Mesothelial cell of epicardium (in vitro differentiated cells): ENCODE measurements at regions not wholly inside any gene's neighbourhood (a gene's known extent, or its start where the extent isn't known, plus 50 kb on each side); places are given as distances from the start of the nearest gene placed in this dataset.

Source experiments
- DNase-seq, 2 experiments: peaks; one replicate each; pipeline ENCODE4 v3.0.0; 2021; ENCODE audit warnings: low spot score in 2 of 2; ENCODE audit not compliant: unreplicated experiment in 2 of 2
- H3K27ac Mint-ChIP-seq: 2 replicates; pipeline ENCODE4 v1.8.0; 2021; ENCODE audit warnings: mixed read lengths
- H3K27me3 Mint-ChIP-seq: 2 replicates; pipeline ENCODE4 v1.8.0; 2021; ENCODE audit warnings: low read depth, mixed read lengths
- H3K36me3 Mint-ChIP-seq: 2 replicates; pipeline ENCODE4 v1.8.0; 2021; ENCODE audit warnings: mixed read lengths
- H3K4me1 Mint-ChIP-seq: 2 replicates; pipeline ENCODE4 v1.8.0; 2021; ENCODE audit warnings: mixed read lengths
- H3K4me3 Mint-ChIP-seq: 2 replicates; pipeline ENCODE4 v1.8.0; 2021; ENCODE audit warnings: mild to moderate bottlenecking, moderate library complexity, mixed read lengths
- H3K9me3 Mint-ChIP-seq: 2 replicates; pipeline ENCODE4 v1.8.0; 2021; ENCODE audit warnings: mixed read lengths
- TF ChIP-seq, protein P1 (sequence below): fragments of 200-600 bp; sonication (generic); IDR thresholded peaks from one replicate; pipeline ENCODE4 v1.5.0; 2021; ENCODE audit warnings: antibody characterized with exemption; ENCODE audit not compliant: unreplicated experiment

DNA sequence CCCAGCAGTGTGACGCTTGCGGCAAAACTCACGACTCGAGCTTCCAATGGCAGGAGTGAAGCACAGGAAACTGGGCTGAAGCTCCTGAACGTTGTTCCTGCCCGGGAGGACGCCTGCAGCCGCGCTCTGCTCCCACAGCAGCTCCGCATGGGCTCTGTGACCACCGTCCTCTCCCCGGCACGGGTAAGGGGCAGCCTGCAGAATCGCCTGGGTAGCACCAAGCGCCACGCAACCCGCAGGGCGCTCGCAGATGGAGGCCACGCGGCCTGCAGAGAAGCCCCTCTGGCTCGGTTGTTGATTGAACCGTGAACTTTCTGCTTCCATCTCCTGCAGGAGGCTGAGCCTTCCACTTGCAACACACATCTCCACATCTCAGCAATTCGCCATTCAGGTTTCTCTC is 63.3 kb upstream of the ZNF236 start:
- Mint-ChIP-seq H3K4me1 (no peaks in the 10 kb centered on the region), H3K4me3 (no peak overlapping the region), H3K27ac (no peak overlapping the region), H3K9me3 (no peaks in the 10 kb centered on the region), H3K36me3 (no peaks in the 10 kb centered on the region), H3K27me3 (peaks cover 4% of the 10 kb centered on the region)
- TF ChIP-seq, protein P1, sequence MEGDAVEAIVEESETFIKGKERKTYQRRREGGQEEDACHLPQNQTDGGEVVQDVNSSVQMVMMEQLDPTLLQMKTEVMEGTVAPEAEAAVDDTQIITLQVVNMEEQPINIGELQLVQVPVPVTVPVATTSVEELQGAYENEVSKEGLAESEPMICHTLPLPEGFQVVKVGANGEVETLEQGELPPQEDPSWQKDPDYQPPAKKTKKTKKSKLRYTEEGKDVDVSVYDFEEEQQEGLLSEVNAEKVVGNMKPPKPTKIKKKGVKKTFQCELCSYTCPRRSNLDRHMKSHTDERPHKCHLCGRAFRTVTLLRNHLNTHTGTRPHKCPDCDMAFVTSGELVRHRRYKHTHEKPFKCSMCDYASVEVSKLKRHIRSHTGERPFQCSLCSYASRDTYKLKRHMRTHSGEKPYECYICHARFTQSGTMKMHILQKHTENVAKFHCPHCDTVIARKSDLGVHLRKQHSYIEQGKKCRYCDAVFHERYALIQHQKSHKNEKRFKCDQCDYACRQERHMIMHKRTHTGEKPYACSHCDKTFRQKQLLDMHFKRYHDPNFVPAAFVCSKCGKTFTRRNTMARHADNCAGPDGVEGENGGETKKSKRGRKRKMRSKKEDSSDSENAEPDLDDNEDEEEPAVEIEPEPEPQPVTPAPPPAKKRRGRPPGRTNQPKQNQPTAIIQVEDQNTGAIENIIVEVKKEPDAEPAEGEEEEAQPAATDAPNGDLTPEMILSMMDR = no peak
- no peak for DNase-seq

DNA sequence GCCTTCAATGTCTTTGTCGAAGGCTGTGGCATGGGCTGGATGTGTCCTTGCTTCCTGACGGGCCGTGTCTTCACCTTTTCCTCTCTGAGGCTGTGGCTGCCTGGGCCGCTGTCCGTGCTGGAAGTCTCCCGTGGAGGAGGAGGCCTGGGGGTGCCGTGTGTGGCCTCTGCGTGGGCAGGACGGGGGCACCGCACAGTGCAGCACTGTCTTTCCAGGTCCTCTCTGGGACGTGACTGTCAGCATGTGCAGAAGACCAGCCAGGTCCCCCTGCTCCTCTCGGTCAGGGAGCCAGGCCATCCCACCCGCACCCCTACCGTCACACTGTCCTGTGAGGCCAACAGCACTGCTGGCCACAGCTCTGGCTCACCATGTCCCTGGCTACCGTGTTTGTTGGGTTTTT is 64.4 kb upstream of the ZNF236 start:
- no peaks in the 10 kb centered on the region for H3K36me3 Mint-ChIP-seq

DNA sequence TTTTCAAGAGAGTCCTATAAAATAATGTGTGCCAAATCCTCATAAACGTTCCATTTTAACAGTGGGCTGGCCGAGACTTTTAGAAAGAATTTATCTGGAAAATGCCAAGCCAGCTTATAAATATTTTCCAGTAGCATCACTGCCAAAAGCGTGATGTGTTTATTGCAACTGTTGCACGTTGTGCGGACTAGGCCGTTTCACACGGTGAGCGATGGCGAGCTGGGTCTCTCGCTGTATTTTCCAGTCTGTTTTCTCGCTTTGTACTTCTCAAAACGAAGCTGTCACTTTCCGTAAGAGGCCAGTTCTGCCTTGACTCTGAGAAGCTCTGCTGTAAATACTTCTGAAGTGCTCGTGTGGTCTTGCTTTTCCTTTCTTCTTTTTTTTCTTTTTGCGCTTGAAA is 65.0 kb upstream of the ZNF236 start:
- Mint-ChIP-seq H3K27me3 (no peaks in the 10 kb centered on the region), H3K36me3 (no peaks in the 10 kb centered on the region), H3K4me1 (no peaks in the 10 kb centered on the region), H3K9me3 (peaks cover under 1% of the 10 kb centered on the region), H3K4me3 (no peak overlapping the region), H3K27ac (no peak overlapping the region)
- DNase-seq = no peak
- TF ChIP-seq, protein P1 = no peak

More for the DNA sequence above, 64.4 kb upstream of the ZNF236 start:
- H3K9me3 Mint-ChIP-seq = no peaks in the 10 kb centered on the region
- no peak overlapping the region for H3K27ac Mint-ChIP-seq
- DNase-seq = no peak
- H3K4me1 Mint-ChIP-seq = no peaks in the 10 kb centered on the region
- peaks cover 2% of the 10 kb centered on the region for H3K27me3 Mint-ChIP-seq
- TF ChIP-seq, protein P1 = no peak
- H3K4me3 Mint-ChIP-seq = no peak overlapping the region

DNA sequence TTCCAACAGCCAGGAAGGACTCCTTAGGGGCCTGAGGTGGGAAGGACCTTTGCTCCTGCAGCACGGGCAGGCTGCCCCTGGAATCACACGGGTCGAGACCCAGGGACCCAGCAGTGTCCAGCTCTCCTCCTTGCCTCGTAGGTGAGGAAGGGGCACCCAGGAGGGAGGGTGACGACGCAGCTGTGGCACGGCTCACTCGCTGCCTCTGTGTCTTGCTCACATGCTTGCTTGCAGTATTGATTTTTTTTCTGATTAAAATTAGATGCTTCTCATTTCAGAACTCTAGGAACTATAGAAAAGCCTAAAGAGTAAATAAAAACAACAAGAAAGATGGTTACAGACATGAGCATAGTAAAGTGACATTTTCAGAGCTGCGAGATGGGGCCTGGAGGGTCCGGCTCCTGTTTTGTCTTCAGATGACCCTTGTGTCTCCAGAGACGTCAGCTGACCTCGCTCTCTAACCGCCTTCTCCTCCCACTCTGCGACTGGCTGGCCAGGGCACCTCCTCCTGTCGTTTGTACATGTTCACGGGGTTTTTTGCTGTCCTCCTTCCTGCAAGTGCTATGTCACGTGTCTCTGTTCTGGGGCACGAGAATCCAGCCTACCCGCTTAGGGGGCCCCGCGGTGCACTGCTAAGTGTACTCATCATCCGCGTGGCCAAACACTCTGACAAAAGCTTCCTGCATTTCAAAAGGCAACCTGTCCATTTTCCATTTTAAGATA is 65.7 kb upstream of the ZNF236 start:
- no peak for DNase-seq
- H3K9me3 Mint-ChIP-seq = peaks cover 4% of the 10 kb centered on the region
- no peak overlapping the region for H3K27ac Mint-ChIP-seq
- no peaks in the 10 kb centered on the region for H3K27me3 Mint-ChIP-seq
- H3K4me1 Mint-ChIP-seq = no peaks in the 10 kb centered on the region
- no peaks in the 10 kb centered on the region for H3K36me3 Mint-ChIP-seq
- H3K4me3 Mint-ChIP-seq = no peak overlapping the region
- TF ChIP-seq, protein P1 = no peak

DNA sequence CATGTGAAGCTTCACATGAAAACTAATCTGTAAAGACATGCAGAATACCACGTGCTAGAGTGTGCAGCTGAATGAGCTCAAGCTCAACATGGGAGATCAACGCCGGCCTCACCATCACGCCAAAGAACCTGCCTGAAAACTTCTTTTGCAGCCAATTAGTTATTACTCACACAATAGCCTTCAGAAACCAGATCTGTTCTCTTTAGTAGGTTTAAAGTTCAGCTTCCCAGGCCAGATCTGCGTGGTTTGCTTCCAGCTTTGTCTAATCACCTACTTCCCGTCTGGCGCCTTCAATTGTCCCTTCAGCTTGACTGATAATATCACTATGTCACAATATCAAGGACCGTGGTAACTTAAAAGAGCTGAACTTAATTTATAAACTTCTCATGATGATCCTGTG is 68.0 kb upstream of the ZNF236 start:
- H3K27me3 Mint-ChIP-seq = no peaks in the 10 kb centered on the region
- TF ChIP-seq, protein P1 = no peak
- H3K4me3 Mint-ChIP-seq = no peak overlapping the region
- H3K9me3 Mint-ChIP-seq = peaks cover 11% of the 10 kb centered on the region
- H3K4me1 Mint-ChIP-seq = no peaks in the 10 kb centered on the region
- no peak for DNase-seq
- H3K36me3 Mint-ChIP-seq = no peaks in the 10 kb centered on the region
- no peak overlapping the region for H3K27ac Mint-ChIP-seq
